Keratinocyte (primary cell): ENCODE measurements at regions not wholly inside any gene's neighbourhood (a gene's known extent, or its start where the extent isn't known, plus 50 kb on each side); places are given as distances from the start of the nearest gene placed in this dataset.

Source experiments
- DNase-seq: peaks from one replicate; pipeline ENCODE4 v3.0.0-alpha.2; 2011; ENCODE audit warnings: low read depth, missing footprints, low spot score
- FAIRE-seq: peaks from 2 replicates; lab custom pipeline; 2011; peaks lifted over from hg19 to GRCh38; lab: Jason Lieb, UNC
- H2AFZ ChIP-seq: 2 replicates; pipeline ENCODE4 v1.6.0; 2012; ENCODE audit warnings: low read length, control low read depth, inconsistent platforms; ENCODE audit not compliant: control insufficient read depth
- H3K27ac ChIP-seq: 2 replicates; pipeline ENCODE4 v1.5.1; 2011; ENCODE audit warnings: low read length; ENCODE audit not compliant: control insufficient read depth, insufficient read depth
- H3K27me3 ChIP-seq: 3 replicates; pipeline ENCODE4 v1.6.0; 2011; ENCODE audit warnings: low read length; ENCODE audit not compliant: control insufficient read depth, insufficient read depth; ENCODE audit errors: extremely low read depth
- H3K36me3 ChIP-seq, 2 experiments: 2 replicates in 1 of 2; 3 replicates in 1 of 2; pipeline ENCODE4 v1.5.1; 2011; ENCODE audit warnings: low read length in 2 of 2, mild to moderate bottlenecking in 1 of 2; ENCODE audit not compliant: control insufficient read depth in 2 of 2, insufficient read depth in 2 of 2; ENCODE audit errors: extremely low read depth in 1 of 2
- H3K4me1 ChIP-seq: 3 replicates; pipeline ENCODE4 v1.5.1; 2011; ENCODE audit warnings: low read length; ENCODE audit not compliant: control insufficient read depth, insufficient read depth; ENCODE audit errors: extremely low read depth
- H3K4me2 ChIP-seq: 3 replicates; pipeline ENCODE4 v1.6.0; 2011; ENCODE audit warnings: low read depth, low read length; ENCODE audit not compliant: control insufficient read depth, insufficient read depth; ENCODE audit errors: extremely low read depth
- H3K4me3 ChIP-seq, 3 experiments: fragments of 200-600 bp in 1 of 3; sonication (generic) in 1 of 3; 2 replicates in 2 of 3; 3 replicates in 1 of 3; pipeline ENCODE4 v1.5.1; 2011 to 2016; ENCODE audit warnings: low read length in 3 of 3, mild to moderate bottlenecking in 3 of 3, control low read depth in 2 of 3, inconsistent platforms in 1 of 3, low read depth in 1 of 3, mixed read lengths in 1 of 3, mixed run types in 1 of 3, moderate library complexity in 1 of 3; ENCODE audit not compliant: control insufficient read depth in 2 of 3, insufficient read depth in 2 of 3; ENCODE audit errors: extremely low read depth in 1 of 3
- H3K79me2 ChIP-seq: 2 replicates; pipeline ENCODE4 v1.6.0; 2012; ENCODE audit warnings: low read length; ENCODE audit not compliant: control insufficient read depth, insufficient read depth
- H3K9ac ChIP-seq: 3 replicates; pipeline ENCODE4 v1.6.0; 2011; ENCODE audit warnings: low read length; ENCODE audit not compliant: control insufficient read depth, insufficient read depth; ENCODE audit errors: extremely low read depth
- H3K9me1 ChIP-seq: 3 replicates; pipeline ENCODE4 v1.6.0; 2011; ENCODE audit warnings: low read length; ENCODE audit not compliant: control insufficient read depth, insufficient read depth; ENCODE audit errors: extremely low read depth
- H3K9me3 ChIP-seq: 2 replicates; pipeline ENCODE4 v1.5.1; 2012; ENCODE audit warnings: low read depth, low read length; ENCODE audit not compliant: control insufficient read depth
- H4K20me1 ChIP-seq: 3 replicates; pipeline ENCODE4 v1.6.0; 2011; ENCODE audit warnings: low read length; ENCODE audit not compliant: control insufficient read depth, insufficient read depth; ENCODE audit errors: extremely low read depth
- CTCF ChIP-seq, 3 experiments: IDR thresholded peaks in 1 of 3; conservative IDR thresholded peaks in 1 of 3; optimal IDR thresholded peaks in 1 of 3; 2 replicates in 2 of 3; 3 replicates in 1 of 3; pipeline versions ENCODE3 to v1.5.1; 2011; ENCODE audit warnings: low read length in 3 of 3, mild to moderate bottlenecking in 3 of 3, moderate library complexity in 2 of 3, control low read depth in 1 of 3, inconsistent platforms in 1 of 3; ENCODE audit not compliant: insufficient read depth in 2 of 3; ENCODE audit errors: extremely low read depth in 1 of 3
- EZH2 ChIP-seq: IDR thresholded peaks from one replicate; pipeline ENCODE4 v1.6.1; 2012; ENCODE audit warnings: inconsistent platforms, mild to moderate bottlenecking, low read length, moderate library complexity
- dilution Hi-C: fragments of 300-500 bp; cut with MboI; formaldehyde crosslinking; loops from one replicate; pipeline ENCODE4 v1.7.0; 2020; ENCODE audit warnings: low sequenced_read_pairs; ENCODE audit not compliant: extremely low pct_ligation_motif_present

- dilution Hi-C loops, result no loop called here
- FAIRE-seq (no peak), DNase-seq (no peak)
- Histone ChIP-seq H3K9me3 (no peaks in the 10 kb centered on the region), H3K36me3 (no peaks in the 10 kb centered on the region), H3K27ac (no peak overlapping the region), H3K4me2 (no peak overlapping the region), H3K79me2 (no peaks in the 10 kb centered on the region), H3K27me3 (no peaks in the 10 kb centered on the region), H3K9ac (no peak overlapping the region), H4K20me1 (no peaks in the 10 kb centered on the region), H3K4me1 (no peaks in the 10 kb centered on the region), H3K9me1 (no peaks in the 10 kb centered on the region), H3K4me3 (no peak overlapping the region), H2AFZ (no peak overlapping the region)
- TF ChIP-seq EZH2, result no peak
- no peak for TF ChIP-seq CTCF (optimal IDR thresholded peaks at IDR 0.05 in 1 of 3, IDR thresholded peaks at IDR 0.05 in 1 of 3, conservative IDR thresholded peaks at IDR 0.05 in 1 of 3; ENCODE audit: extremely low read depth in 1 of 3, insufficient read depth in 2 of 3, low read length in 3 of 3)
Observed at GRCh38 chr13:80533175-80533574, 192.2 kb upstream of the SPRY2 start.

- no peaks in the 10 kb centered on the region for H3K9me1 ChIP-seq
- no peaks in the 10 kb centered on the region for H3K27me3 ChIP-seq
- no peak overlapping the region for H3K4me3 ChIP-seq
- DNase-seq, result no peak
- no peaks in the 10 kb centered on the region for H3K4me1 ChIP-seq
- no peaks in the 10 kb centered on the region for H3K36me3 ChIP-seq
- dilution Hi-C loops, result no loop called here
- no peak overlapping the region for H3K9ac ChIP-seq
- TF ChIP-seq EZH2, result no peak
- TF ChIP-seq CTCF (optimal IDR thresholded peaks at IDR 0.05 in 1 of 3, IDR thresholded peaks at IDR 0.05 in 1 of 3, conservative IDR thresholded peaks at IDR 0.05 in 1 of 3; ENCODE audit: extremely low read depth in 1 of 3, insufficient read depth in 2 of 3, low read length in 3 of 3), result no peak
- no peak for FAIRE-seq
- no peaks in the 10 kb centered on the region for H4K20me1 ChIP-seq
- H3K9me3 ChIP-seq, result no peaks in the 10 kb centered on the region
- H3K27ac ChIP-seq, result no peak overlapping the region
- H2AFZ ChIP-seq, result no peak overlapping the region
- no peak overlapping the region for H3K4me2 ChIP-seq
- H3K79me2 ChIP-seq, result no peaks in the 10 kb centered on the region
Observed at GRCh38 chr13:80530902-80531301, 190.0 kb upstream of the SPRY2 start.
